Stimulated activated CD8-positive, alpha-beta memory T cell treated with anti-CD3 and anti-CD28 coated beads, Interleukin-15, amount 100 ng/mL, for 4 hours (primary cell): ENCODE measurements at regions not wholly inside any gene's neighbourhood (a gene's known extent, or its start where the extent isn't known, plus 50 kb on each side); places are given as distances from the start of the nearest gene placed in this dataset.

Experiments
- DNase-seq, 2 donors: peaks; one replicate each; pipeline ENCODE4 v3.0.0-alpha.2; 2020; ENCODE audit warnings: low read depth in 2 of 2

DNA sequence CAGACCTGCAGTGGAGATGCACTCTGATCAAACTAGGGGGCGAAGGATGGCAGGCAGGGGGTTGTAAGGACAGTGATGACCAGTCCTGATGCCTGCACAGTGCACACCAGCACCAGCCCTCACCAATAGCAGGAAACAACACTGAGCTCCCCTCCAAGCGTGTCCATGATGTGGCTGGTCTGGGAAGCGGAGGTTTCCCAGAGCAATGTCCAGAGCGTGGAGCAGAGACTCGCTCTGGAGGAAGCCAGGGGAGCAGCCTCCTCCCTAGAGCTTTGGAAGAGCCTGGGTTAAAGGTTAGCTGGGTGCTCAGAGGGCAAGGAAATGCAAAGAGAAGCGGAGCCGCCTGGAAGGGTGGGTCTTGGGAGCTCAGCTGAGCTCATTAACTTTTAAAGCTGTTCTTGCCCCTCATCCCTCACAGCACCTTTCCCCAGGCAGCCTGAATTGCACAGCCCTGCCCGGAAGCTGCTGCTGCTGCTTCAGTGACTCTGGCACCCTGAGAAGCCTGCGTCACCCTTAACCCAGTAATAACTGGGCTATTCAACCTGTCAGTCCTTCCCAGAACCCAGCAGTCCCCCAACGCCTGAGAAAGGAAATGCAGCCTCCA, 162.2 kb upstream of the RAB4A start:
- DNase-seq, result no peak

DNA sequence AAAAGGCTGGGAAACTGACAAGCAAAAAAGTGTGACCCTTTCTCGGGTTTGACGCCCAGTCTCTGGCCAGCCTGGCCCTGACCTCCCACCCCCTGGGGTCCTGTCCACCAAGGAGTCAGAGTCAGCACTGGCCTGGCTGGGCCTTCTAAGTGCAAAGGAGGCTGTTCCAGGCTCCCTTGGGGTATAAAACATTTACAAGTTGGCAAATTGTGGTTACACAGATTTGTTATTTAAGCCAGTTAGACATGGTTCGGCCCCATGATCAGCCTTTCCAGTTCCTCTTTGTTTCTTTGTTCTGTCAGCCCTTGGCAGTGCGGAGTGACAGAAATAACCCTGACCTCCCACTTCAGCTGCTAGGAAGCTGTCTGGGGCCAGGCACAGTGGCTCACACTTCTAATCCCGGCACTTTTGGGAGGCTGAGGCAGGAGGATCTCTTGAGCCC, 161.6 kb upstream of the RAB4A start:
- DNase-seq, result no peak

DNA sequence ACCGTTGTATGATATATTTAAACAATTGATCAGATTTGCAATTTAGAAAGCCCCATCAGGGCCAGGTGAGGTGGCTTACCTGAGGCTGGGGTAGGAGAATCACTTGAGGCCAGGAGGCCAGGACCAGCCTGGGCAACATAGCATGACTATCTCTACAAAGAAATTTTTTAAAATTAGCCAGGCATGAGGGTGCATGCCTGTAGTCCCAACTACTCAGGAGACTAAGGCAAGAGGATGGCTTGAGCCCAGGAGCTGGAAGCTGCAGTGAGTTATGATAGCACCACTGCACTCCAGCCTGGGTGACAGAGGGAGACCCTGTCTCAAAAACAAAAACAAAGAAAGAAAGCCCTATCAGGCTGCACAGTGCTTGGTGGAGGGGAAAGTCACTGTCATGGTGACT, 159.9 kb upstream of the RAB4A start:
- DNase-seq, result no peak

DNA sequence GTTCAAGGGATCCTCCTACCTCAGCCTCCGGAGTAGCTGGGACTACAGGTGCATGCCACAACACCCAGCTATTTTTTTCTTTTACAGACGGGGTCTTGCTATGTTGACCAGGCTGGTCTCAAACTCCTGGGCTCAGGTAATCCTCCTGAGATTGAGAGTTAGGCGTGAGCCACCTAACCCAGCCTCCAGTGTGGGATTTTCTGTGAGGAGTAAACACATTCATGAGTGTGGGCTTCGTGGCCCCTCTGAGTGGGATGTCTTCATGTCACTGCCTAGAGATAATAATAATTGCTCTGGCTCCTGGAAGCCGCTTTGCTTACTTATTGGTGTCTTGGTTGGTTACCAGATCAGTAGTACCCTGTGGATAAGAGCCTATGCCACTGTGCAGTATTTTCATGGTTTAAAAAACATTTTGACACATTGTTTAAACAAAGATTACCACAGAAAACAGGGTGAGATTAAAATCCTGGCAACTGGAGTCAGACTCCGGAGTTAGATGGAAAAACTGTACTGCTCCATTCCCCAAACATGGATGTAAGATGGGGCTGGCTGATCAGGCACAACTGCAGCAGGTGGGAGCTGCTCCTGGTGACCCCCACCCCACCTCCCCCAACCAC, 159.1 kb upstream of the RAB4A start:
- no peak for DNase-seq

DNA sequence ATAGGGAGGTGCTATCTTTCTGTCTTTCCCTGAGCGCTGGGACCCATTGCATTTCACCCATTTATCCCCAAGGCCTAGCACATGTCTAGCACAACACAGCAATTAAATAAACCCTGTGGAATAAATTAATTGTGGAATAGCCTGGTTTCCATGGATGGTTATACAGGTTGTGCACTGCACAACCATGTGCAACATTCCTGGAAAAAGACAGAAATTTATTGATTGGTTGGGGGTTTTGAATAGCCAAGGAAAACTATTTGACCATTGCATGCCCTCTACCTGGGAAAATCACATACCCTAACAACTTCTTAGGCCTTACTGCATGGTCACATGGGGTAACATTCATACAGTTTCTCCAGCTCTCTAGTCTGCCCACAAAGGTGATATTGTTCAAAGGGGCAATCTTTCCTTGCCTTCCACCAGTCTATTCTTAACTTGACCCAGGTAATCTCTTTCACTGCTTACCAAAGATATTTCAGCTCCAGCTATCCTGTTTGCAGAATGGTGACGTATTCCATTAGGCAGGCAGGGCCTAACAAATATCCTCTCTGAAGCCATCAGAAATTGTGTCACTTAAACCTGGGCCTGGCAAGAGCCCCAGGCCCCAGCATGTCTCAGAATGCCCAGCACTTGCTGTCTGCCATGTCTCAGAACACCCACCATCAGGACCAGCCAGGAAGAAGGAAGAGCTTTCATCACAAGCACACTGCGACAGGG, 157.9 kb upstream of the RAB4A start:
- no peak for DNase-seq

DNA sequence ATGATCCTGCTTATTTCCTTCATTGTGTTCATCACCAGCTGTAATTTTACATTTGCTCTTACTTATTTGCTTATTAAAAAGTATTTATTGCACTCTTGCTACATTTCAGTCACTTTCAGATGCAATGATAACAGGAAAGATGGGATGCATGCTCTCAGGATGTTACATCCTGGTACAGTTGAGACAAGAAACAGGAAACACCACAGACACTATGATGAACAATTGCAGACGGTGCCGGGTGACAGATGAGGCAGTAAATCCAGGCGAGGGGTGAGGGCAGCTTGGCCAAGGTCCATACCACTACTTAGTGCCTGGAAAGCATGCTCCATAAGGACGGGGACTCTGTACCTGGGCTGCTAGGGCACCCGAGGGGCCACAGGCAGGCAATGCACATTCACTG, 156.6 kb upstream of the RAB4A start:
- no peak for DNase-seq

DNA sequence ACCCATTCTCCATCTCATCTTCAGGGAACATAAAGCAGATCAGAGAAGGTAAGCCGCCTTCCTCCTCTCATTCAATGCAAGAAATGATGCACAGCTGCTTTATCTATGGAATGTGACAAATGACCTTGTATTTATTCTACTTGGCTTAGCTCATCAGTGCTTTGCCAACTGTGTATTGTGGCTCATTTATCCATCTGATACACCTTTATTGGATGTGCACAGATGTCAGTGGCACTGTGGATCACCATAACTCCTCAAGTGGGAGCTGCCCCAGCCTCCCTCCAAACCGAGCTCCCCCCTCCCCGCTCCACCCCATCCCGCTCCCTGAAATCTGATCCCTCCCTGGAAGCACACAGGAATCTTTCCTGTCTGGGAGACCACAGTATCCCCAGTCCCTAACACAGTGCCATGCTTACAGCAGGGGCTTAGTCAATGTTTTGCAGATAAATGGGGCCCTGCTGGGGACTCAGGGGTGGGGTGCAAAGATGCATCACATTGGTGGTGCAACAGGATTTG, 156.0 kb upstream of the RAB4A start:
- no peak for DNase-seq

DNA sequence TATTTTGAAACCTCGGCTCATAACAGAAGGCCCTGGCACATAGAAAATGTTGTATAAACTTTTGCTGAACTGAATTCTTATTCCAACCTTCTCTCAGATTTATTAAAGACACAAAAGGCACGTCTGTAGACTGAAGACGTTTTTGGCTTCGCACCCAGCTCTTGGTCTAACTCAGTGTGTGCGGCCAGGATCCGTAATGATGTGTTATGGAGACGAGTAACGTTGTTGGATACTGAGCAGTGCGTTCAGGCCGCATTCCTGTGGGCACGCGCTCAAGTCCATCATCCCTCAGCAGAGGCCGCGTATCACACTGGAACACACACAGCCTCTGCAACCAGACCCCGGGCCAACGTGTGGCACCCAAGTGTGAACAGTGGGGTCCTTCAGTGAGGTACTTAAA, 154.8 kb upstream of the RAB4A start:
- no peak for DNase-seq

DNA sequence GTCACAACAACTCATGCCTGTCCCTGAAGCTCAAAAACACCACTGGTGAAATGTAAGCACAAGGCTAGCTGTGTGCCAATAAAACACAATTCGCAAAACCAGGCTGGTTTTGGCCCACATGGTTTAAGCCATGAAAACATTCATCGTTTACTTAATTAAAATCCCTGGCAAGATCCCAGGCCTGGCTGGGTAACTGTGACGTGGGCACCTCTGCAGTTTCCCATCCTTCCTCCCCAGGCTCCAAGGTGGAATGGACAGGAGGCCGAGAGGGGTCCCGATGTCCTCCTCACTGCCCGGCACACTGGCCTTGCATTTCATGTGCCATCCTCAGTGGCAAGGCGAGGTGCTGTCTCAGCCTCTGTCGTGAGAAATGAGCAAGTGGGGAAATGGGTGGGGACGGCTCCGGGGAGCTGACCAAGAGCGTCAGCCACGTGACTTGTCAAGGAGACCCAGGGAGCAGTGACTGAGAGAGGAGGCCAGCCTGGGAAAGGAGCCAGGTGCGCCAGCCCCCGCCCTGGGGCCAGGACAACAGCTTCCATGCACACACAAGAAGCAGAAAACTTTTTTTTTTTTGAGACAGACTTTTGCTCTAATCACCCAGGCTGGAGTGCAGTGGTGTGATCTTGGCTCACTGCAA, 153.1 kb upstream of the RAB4A start:
- no peak for DNase-seq

DNA sequence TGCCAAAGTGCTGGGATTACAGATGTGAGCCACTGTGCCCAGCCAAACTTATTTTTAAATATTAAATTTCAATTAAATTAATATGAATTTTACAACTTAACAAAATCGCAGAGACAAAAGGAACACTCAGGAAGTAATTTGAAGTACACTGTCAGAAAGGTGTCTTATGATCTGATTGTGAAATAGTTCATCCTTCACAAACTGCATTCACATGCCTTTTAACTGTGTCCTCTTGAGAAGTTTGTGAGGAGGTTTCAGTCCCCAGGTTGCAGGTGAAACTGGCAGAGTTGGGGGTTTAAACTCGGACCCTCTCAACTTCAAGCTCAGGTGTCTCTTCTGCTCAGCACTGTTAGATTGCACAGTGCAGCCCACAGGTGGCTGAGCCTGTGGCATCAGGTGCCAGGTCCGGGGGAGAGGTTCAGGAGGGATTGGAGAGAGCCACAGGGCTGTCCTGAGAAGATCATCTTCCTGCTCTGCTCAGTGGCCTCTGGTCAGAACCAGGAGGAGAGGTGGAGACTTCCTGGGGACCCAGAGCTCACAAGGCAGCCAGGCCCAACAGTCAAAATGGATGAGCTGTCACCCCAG, 152.3 kb upstream of the RAB4A start:
- no peak for DNase-seq

DNA sequence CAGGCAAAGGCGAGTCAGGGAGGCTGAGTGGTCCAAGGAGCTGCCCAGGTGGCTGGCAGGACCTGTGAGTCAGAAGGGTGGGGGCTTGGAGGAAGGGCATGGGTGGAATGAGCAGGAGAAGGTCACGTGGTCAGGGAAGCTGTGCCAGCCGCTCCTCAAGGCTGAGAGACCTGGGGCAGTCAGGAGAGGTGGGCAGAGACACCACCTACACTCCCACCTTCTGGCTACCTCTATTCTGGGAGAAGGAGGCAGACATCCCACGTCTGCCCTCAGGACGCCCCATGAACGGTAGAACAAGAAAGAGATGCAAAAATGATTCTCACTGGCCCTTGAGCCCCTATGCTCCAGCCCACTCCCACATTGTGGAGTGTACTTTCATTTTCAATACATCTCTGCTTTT, 151.8 kb upstream of the RAB4A start:
- DNase-seq, result no peak

DNA sequence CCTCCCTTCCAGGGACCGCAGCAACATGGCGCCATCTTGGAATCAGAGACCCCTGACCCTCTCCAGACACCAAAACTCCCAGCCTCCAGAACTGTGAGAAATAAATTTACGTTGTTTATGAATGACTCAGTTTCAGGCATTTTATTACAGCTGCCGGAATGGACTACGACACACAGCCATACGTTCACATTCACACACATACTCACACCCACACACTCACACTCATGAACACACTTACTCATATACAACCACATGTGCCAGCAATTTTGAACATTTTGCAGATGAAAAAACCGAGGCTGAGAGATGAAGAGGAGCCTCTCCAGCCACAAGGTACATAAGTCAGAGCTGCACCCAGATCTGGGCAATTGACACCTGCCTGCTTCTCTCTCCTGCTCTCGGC, 151.0 kb upstream of the RAB4A start:
- DNase-seq, result no peak

DNA sequence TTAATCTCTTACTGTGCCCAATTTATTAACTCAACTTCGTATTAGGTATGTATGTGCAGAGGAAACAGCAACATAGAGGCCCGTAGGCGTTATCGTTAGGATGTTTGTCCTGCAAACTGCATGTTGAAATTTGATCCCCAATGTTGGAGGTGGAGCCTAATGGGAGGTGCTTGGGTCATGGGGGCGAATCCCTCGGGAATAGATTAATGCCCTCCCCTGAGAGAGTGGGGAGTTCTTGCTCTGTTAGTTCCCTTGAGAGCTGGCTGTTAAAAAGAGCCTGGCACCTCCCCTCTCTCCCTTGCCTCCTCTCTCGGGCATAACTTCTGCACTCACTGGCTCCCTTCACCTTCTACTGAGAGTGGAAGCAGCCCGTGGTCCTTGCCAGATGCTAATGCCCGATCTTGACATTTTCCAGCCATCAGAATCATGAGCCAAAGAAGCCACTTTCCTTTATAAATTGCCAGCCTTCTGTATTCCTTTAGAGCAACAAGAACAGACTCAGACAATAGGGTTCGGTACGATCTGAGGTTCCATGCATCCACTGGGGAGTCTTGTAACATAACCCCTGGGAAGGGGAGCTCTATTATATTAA, 149.0 kb upstream of the RAB4A start:
- DNase-seq, result no peak

DNA sequence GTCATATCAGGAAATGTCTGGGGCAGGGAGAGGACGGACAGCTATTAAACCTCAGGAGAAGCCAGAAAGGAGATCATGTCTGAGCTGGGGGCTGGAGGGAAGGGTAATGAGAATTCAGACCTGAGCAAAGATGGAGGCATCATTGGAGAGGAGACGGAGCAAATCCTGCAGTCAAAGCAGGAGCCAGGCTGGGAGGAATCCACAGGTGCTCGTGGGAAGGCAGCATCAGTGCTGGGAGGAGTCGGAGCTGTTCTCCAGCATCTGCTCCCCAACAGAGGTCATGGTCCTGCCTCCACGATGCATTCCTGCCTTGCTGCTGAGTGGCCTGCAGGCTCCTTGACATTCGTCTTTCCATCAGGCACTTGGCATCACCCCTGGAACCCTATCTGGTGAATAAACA, 148.3 kb upstream of the RAB4A start:
- no peak for DNase-seq

DNA sequence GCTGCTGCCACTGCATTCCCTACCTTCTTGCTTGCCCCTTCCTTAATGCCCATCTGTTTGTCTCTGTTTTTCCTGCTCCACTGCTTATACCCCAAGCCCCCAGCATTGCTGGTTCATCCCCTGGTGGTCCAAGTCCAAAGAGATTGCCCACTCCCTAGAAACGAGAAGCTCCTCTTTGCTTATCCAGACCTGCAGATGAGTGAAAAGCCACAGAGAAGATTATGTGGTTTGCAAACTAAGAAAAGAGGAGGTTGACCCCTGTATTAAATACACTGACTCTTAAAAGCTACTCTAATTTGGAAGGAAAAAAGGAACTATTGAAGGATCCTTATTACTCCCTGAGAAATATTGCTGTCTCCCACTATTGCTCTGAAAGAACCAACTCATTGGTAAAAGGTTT, 146.8 kb upstream of the RAB4A start:
- no peak for DNase-seq

DNA sequence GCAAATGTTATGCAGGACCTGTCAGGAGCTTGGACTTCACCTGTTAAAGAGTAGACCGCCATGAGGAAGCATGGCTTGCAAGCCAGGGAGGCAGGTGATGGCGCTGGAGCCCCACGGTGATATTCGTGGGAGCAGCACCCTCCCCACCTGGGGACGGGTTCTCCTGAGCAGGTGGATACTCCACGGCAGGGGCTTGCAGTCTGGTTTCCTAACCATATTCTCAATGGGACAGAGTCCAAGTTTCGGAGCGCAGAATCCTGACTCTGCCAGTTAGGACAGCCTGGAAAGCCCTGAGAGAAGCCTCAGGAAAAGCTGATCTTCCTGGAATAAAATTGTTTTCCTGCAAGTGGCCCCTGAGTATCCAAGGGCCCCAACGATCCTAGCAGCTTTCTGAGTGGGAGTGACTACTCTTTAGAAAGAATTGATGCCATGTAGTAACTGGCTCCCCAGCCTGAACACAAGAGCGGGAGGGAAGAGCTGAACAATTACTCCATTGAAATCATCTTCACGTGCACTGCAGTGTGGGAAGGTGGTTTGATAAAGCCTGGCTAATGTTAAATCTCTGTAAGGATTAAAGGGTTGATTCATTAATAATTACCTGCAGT, 146.3 kb upstream of the RAB4A start:
- no peak for DNase-seq

DNA sequence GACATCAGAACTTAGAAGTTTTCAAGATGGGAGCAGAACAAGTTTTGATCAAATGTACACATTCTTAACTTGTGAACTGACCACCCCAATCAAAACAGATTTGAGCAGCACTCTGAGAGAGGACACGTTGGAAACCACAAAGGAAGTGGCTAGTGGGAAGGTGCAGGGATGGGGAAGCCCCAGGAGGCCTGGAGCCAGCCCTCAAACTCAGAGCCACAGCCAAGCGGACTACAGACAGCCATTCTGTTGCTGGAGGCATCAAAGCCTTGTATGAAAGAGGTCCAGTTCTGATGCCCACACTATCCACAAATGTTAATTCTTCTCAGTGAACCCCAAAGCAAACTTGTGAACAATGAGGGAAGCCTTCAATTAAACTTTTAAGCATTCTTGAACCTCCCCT, 143.6 kb upstream of the RAB4A start:
- no peak for DNase-seq

DNA sequence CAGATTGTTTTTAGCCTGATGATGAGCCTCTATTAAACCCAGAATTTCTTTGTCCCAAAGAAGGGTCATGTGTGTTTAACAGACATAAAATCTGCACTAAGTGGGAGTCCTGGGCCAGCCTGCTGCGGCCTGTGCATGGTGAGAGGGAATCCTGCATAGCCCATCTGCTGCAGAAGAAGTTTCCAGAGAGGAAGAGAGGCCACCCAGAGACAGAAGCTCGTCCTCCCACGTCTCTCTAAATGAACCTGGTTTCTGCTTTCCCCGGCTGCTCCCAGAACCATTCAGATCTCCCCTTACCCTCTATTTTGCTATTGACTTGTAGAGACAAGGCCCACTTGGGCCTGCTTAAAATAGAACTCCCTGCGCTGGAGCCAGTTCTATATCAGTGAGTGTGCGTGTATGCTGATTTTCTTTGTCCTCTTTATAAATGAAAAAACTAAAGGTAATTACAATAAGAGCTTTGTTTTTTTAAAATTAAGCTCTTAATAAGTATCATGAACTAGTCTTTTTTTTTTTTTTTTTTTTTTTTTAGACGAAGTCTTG, 142.8 kb upstream of the RAB4A start:
- no peak for DNase-seq

DNA sequence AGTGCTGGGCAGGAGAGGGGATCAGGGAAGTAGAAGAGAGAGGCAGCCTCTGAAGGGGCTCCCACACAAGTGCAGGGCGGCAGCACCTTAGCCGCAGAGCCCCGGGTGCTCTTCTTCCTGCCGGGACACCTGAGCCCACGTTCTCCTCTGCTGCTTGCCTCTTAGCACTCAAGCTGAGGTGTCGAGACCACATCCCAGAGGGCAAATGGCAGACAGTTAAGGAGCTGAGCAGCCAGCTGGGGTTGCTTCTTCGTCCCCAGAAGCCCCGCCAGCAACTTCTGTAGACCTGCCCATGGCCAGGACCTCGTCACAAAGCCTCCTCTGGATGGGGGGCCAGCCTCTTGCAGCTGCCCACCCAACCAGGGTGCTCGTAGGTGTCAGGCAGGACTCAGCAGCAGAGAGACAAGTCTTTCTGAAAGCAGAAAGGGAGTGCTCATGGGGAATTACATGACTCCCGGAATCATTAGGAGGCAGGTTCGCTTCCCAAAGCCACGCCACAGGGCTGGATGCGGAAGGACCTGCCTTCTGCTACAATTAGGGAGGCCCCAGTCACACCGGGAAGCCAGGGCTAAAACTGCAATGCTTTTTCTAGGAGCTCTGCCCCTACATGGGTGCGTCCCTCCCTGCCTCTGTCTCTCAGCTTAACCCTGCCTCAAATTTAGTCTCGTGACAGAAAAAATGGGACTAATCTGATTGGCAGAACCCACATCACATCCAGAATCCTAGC, 141.4 kb upstream of the RAB4A start:
- DNase-seq, result no peak

DNA sequence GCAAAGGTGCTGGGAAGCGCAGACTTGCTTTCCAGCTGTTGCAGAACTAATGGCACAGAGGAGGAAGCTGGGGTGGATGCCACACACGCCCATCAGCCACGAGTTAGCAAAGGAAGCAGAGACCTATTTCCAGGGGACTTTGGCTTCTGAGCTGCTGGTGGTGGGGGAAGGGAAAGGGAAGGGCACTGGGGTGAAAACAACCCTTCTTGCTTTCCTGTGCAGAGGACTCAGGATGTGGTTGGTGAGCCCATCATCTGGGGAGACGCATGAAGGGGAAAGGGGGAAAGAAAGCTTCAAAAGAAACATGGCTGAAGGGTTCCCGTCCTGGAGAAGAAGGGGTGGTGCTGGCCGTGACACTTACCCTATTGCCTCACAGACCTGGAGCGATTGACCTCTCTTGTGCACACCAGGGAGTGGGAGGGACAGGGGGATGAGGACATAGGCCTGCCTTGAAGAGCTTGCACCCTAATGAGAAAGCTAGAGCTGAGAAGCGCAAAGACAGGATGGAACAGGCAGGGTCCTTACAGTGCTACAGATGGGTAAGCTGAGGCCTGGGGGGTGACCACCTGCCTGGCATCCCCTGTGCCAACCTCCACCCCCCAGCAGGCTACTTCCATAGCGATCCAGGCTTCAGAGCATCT, 140.8 kb upstream of the RAB4A start:
- no peak for DNase-seq
